Right atrium auricular region (tissue), 2 donors: ENCODE measurements at regions not wholly inside any gene's neighbourhood (a gene's known extent, or its start where the extent isn't known, plus 50 kb on each side); places are given as distances from the start of the nearest gene placed in this dataset.

Experiments
- DNase-seq: peaks from one replicate; pipeline ENCODE4 v3.0.0-alpha.2; 2019; ENCODE audit warnings: low spot score
- H3K27ac ChIP-seq, 2 donors: fragments of 200-600 bp; sonication (generic); 1 replicate in 1 of 2; 2 replicates in 1 of 2; pipeline ENCODE4 v1.5.1; 2016 to 2019
- H3K27me3 ChIP-seq, 2 donors: fragments of 200-600 bp; sonication (generic); one replicate each; pipeline versions ENCODE4 v1.5.1 to v1.6.0; 2017 to 2019
- H3K36me3 ChIP-seq: fragments of 200-600 bp; sonication (generic); one replicate; pipeline ENCODE4 v1.5.1; 2016
- H3K4me1 ChIP-seq, 2 donors: fragments of 200-600 bp; sonication (generic); one replicate each; pipeline versions ENCODE4 v1.5.1 to v1.6.0; 2017 to 2019
- H3K4me3 ChIP-seq, 2 donors: fragments of 200-600 bp; sonication (generic); 1 replicate in 1 of 2; 2 replicates in 1 of 2; pipeline ENCODE4 v1.5.1; 2017 to 2019; ENCODE audit warnings: mild to moderate bottlenecking in 1 of 2, moderate library complexity in 1 of 2
- H3K9me3 ChIP-seq, 2 donors: fragments of 200-600 bp; sonication (generic); one replicate each; pipeline ENCODE4 v1.5.1; 2019
- CTCF ChIP-seq, 2 donors: fragments of 200-600 bp; sonication (generic); IDR thresholded peaks; one replicate each; pipeline ENCODE4 v1.5.1; 2019; ENCODE audit warnings: antibody characterized with exemption in 2 of 2

- H3K4me1 ChIP-seq, result no peaks in the 10 kb centered on the region
- DNase-seq, result no peak
- H3K9me3 ChIP-seq, result no peaks in the 10 kb centered on the region
- no peaks in the 10 kb centered on the region for H3K36me3 ChIP-seq
- no peaks in the 10 kb centered on the region for H3K27me3 ChIP-seq
- no peak overlapping the region for H3K27ac ChIP-seq
- no peak overlapping the region for H3K4me3 ChIP-seq
- no peak for TF ChIP-seq CTCF (IDR thresholded peaks at IDR 0.05)
These were observed 252.3 kb downstream of the IZUMO3 start for GRCh38 chr9:24293386-24293785.

- Histone ChIP-seq H3K27ac (no peak overlapping the region), H3K4me1 (no peaks in the 10 kb centered on the region), H3K9me3 (no peaks in the 10 kb centered on the region), H3K27me3 (no peaks in the 10 kb centered on the region), H3K4me3 (no peak overlapping the region), H3K36me3 (no peaks in the 10 kb centered on the region)
- no peak for TF ChIP-seq CTCF (IDR thresholded peaks at IDR 0.05)
- DNase-seq, result no peak
These were observed 258.9 kb downstream of the IZUMO3 start for GRCh38 chr9:24286761-24287160.

- peaks cover 0 to 4% of the 10 kb centered on the region in 2 donors for H3K9me3 ChIP-seq
- DNase-seq, result no peak
- no peaks in the 10 kb centered on the region for H3K36me3 ChIP-seq
- H3K4me1 ChIP-seq, result no peaks in the 10 kb centered on the region
- no peaks in the 10 kb centered on the region for H3K27me3 ChIP-seq
- no peak overlapping the region for H3K4me3 ChIP-seq
- no peak for TF ChIP-seq CTCF (IDR thresholded peaks at IDR 0.05)
- no peak overlapping the region for H3K27ac ChIP-seq
These were observed 287.1 kb downstream of the IZUMO3 start for GRCh38 chr9:24258626-24259025.

DNA sequence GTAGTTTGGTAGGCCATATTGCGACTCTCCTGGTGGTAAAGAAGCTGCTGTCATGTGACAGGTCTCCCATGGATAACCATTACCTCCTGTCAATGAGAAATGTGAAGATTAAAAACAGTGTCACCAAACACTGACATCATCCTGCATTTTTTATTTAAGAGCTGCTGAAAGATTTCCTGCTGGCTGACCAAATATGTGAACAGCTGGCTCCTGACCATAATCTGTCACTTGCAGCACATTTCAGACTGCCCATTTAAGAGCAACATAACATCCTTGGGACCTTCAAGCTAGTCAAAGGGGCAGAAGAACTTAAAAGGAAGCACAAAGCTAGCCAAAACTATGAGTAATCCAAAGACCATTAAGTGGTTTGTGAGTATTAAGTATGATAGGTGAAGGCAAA lies 288.0 kb downstream of the IZUMO3 start:
- no peak overlapping the region for H3K4me3 ChIP-seq
- no peaks in the 10 kb centered on the region for H3K27me3 ChIP-seq
- no peak for DNase-seq
- H3K36me3 ChIP-seq, result no peaks in the 10 kb centered on the region
- H3K4me1 ChIP-seq, result no peaks in the 10 kb centered on the region
- TF ChIP-seq CTCF (IDR thresholded peaks at IDR 0.05), result no peak
- H3K9me3 ChIP-seq, result peaks cover 1 to 4% of the 10 kb centered on the region in 2 donors
- H3K27ac ChIP-seq, result no peak overlapping the region

DNA sequence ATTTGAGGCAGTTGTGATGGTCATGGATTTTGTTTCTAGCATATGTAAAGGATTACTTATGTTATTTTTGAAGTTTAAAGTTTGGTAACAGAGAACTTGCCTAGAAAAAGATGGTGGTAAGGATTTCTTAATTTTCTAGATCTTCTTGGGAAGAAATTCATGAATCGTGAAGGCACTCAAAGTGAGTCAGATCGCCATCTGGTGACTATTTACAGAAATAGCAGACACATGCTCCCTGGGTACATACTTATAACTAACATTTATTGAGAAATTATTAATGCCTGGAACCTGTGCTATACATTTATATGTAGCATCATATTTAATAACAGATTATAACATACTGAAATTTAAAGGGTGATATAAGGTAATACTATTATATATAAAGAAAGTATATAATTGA lies 299.7 kb downstream of the IZUMO3 start:
- peak in 1 of 2 donors; percentile 22 for TF ChIP-seq CTCF (IDR thresholded peaks at IDR 0.05)
- no peaks in the 10 kb centered on the region for H3K36me3 ChIP-seq
- no peak overlapping the region for H3K4me3 ChIP-seq
- no peak overlapping the region for H3K27ac ChIP-seq
- H3K27me3 ChIP-seq, result no peaks in the 10 kb centered on the region
- no peaks in the 10 kb centered on the region for H3K9me3 ChIP-seq
- no peaks in the 10 kb centered on the region for H3K4me1 ChIP-seq
- DNase-seq, result no peak

DNA sequence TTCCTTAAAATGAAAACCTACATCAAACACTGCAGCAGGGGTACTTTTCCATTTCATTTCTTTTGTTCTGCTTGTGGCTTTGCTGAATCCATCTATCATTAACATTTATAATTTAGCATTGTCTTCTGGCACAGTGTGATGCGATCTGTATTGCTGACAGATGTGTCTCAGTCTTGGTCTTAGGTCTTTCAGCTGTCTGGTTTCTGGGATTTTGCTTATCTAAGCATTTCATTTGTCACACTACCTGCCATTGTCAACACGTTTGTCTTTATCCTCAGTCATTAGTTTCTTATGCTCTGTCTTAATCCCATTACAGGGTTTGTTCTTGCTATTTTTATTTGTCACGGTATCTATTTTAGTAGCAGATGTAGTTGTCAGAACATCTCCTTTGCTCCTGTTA lies 303.1 kb downstream of the IZUMO3 start:
- no peak overlapping the region for H3K4me3 ChIP-seq
- H3K9me3 ChIP-seq, result no peaks in the 10 kb centered on the region
- DNase-seq, result no peak
- H3K36me3 ChIP-seq, result no peaks in the 10 kb centered on the region
- TF ChIP-seq CTCF (IDR thresholded peaks at IDR 0.05), result no peak
- H3K27ac ChIP-seq, result no peak overlapping the region
- H3K27me3 ChIP-seq, result no peaks in the 10 kb centered on the region
- H3K4me1 ChIP-seq, result no peaks in the 10 kb centered on the region
